Neutrophil (primary cell): ENCODE measurements at regions not wholly inside any gene's neighbourhood (a gene's known extent, or its start where the extent isn't known, plus 50 kb on each side); places are given as distances from the start of the nearest gene placed in this dataset.

Experiments used
- H3K27ac ChIP-seq: fragments of 200-600 bp; sonication (generic); 2 replicates; pipeline ENCODE4 v1.5.1; 2016; ENCODE audit warnings: mild to moderate bottlenecking, moderate library complexity
- H3K27me3 ChIP-seq: fragments of 200-600 bp; sonication (generic); 2 replicates; pipeline ENCODE4 v1.6.0; 2016; ENCODE audit warnings: mild to moderate bottlenecking
- H3K36me3 ChIP-seq: fragments of 200-600 bp; sonication (generic); 2 replicates; pipeline ENCODE4 v1.5.1; 2017
- H3K4me1 ChIP-seq, 2 experiments: fragments of 200-600 bp in 1 of 2; sonication (generic) in 1 of 2; 1 replicate in 1 of 2; 2 replicates in 1 of 2; pipeline versions ENCODE4 v1.5.1 to v1.6.1; 2013 to 2016; ENCODE audit warnings: low read depth in 1 of 2, low read length in 1 of 2, mild to moderate bottlenecking in 1 of 2, moderate library complexity in 1 of 2; ENCODE audit not compliant: control insufficient read depth in 1 of 2, insufficient read depth in 1 of 2
- H3K4me3 ChIP-seq, 2 experiments: fragments of 200-600 bp in 1 of 2; sonication (generic) in 1 of 2; 1 replicate in 1 of 2; 2 replicates in 1 of 2; pipeline ENCODE4 v1.5.1; 2013 to 2016; ENCODE audit warnings: low read depth in 1 of 2, low read length in 1 of 2, mild to moderate bottlenecking in 1 of 2, moderate library complexity in 1 of 2
- H3K9me3 ChIP-seq: fragments of 200-600 bp; sonication (generic); 2 replicates; pipeline ENCODE4 v1.5.1; 2016
- CTCF ChIP-seq: fragments of 200-600 bp; sonication (generic); IDR thresholded peaks from 2 replicates; pipeline ENCODE4 v1.5.1; 2016; ENCODE audit warnings: antibody characterized with exemption

GRCh38 chr1:208409176-208409575 is 165.0 kb upstream of the PLXNA2 start:
- no peak for TF ChIP-seq CTCF
- H3K9me3 ChIP-seq: no peaks in the 10 kb centered on the region
- H3K27me3 ChIP-seq: no peaks in the 10 kb centered on the region
- no peaks in the 10 kb centered on the region for H3K36me3 ChIP-seq
- no peaks in the 10 kb centered on the region for H3K4me1 ChIP-seq
- H3K27ac ChIP-seq: no peak overlapping the region
- H3K4me3 ChIP-seq: no peak overlapping the region

GRCh38 chr1:208410409-208410808 is 166.2 kb upstream of the PLXNA2 start:
- Histone ChIP-seq H3K27ac (no peak overlapping the region), H3K36me3 (no peaks in the 10 kb centered on the region), H3K4me1 (no peaks in the 10 kb centered on the region), H3K9me3 (no peaks in the 10 kb centered on the region), H3K27me3 (no peaks in the 10 kb centered on the region), H3K4me3 (no peak overlapping the region)
- TF ChIP-seq CTCF: no peak

- no peak overlapping the region for H3K27ac ChIP-seq
- no peaks in the 10 kb centered on the region for H3K27me3 ChIP-seq
- no peak overlapping the region for H3K4me3 ChIP-seq
- no peaks in the 10 kb centered on the region for H3K9me3 ChIP-seq
- TF ChIP-seq CTCF: no peak
- H3K4me1 ChIP-seq: no peaks in the 10 kb centered on the region
- no peaks in the 10 kb centered on the region for H3K36me3 ChIP-seq
Measured at GRCh38 chr1:208413006-208413405, 168.8 kb upstream of the PLXNA2 start.

GRCh38 chr1:208418667-208419066 is 174.5 kb upstream of the PLXNA2 start:
- no peak overlapping the region for H3K4me3 ChIP-seq
- TF ChIP-seq CTCF: no peak

GRCh38 chr1:208419746-208420420 is 175.7 kb upstream of the PLXNA2 start:
- no peaks in the 10 kb centered on the region for H3K27me3 ChIP-seq
- no peaks in the 10 kb centered on the region for H3K4me1 ChIP-seq
- no peaks in the 10 kb centered on the region for H3K36me3 ChIP-seq
- H3K27ac ChIP-seq: no peak overlapping the region
- no peak for TF ChIP-seq CTCF
- no peaks in the 10 kb centered on the region for H3K9me3 ChIP-seq
- H3K4me3 ChIP-seq: no peak overlapping the region

More at GRCh38 chr1:208418667-208419066, 174.5 kb upstream of the PLXNA2 start:
- H3K27me3 ChIP-seq: no peaks in the 10 kb centered on the region
- no peaks in the 10 kb centered on the region for H3K36me3 ChIP-seq
- no peak overlapping the region for H3K27ac ChIP-seq
- no peaks in the 10 kb centered on the region for H3K9me3 ChIP-seq
- H3K4me1 ChIP-seq: no peaks in the 10 kb centered on the region
